MM.1S (cell line): ENCODE measurements at regions not wholly inside any gene's neighbourhood (a gene's known extent, or its start where the extent isn't known, plus 50 kb on each side); places are given as distances from the start of the nearest gene placed in this dataset.

Source experiments
- DNase-seq: peaks from one replicate; pipeline ENCODE4 v3.0.0-alpha.2; 2015
- H2AFZ ChIP-seq: fragments of 300-600 bp; sonication (generic); 2 replicates; pipeline ENCODE4 v1.6.0; 2016; ENCODE audit warnings: antibody characterized with exemption, low read length
- H3F3A ChIP-seq: fragments of 300-600 bp; sonication (generic); 2 replicates; pipeline ENCODE4 v1.6.1; 2016; ENCODE audit warnings: mild to moderate bottlenecking, antibody characterized with exemption, low read length, moderate library complexity, mixed read lengths; ENCODE audit not compliant: insufficient read depth
- H3K27ac ChIP-seq: fragments of 300-600 bp; sonication (generic); 2 replicates; pipeline ENCODE4 v1.5.1; 2016; ENCODE audit warnings: mild to moderate bottlenecking, low read length
- H3K27me3 ChIP-seq: fragments of 300-600 bp; sonication (generic); replicated peaks from 2 replicates; pipeline ENCODE4 v1.6.0; 2016; ENCODE audit warnings: low read length; ENCODE audit not compliant: insufficient read depth
- H3K36me3 ChIP-seq: fragments of 300-600 bp; sonication (generic); replicated peaks from 2 replicates; pipeline ENCODE4 v1.6.1; 2016; ENCODE audit warnings: mild to moderate bottlenecking, low read length, mixed read lengths; ENCODE audit not compliant: insufficient read depth
- H3K4me1 ChIP-seq: fragments of 300-600 bp; sonication (generic); 2 replicates; pipeline ENCODE4 v1.6.1; 2016; ENCODE audit warnings: low read length, mixed read lengths
- H3K4me2 ChIP-seq: fragments of 300-600 bp; sonication (generic); 2 replicates; pipeline ENCODE4 v1.6.0; 2016; ENCODE audit warnings: low read depth, low read length
- H3K4me3 ChIP-seq: fragments of 300-600 bp; sonication (generic); 2 replicates; pipeline ENCODE4 v1.5.1; 2016; ENCODE audit warnings: low read length, mixed read lengths
- H3K79me2 ChIP-seq: fragments of 300-600 bp; sonication (generic); 2 replicates; pipeline ENCODE4 v1.6.1; 2016; ENCODE audit warnings: mixed run types, low read length, mixed read lengths
- H3K9ac ChIP-seq: fragments of 300-600 bp; sonication (generic); 2 replicates; pipeline ENCODE4 v1.6.1; 2016; ENCODE audit warnings: low read length, mixed read lengths
- H3K9me2 ChIP-seq: fragments of 300-600 bp; sonication (generic); replicated peaks from 2 replicates; pipeline ENCODE4 v1.6.1; 2016; ENCODE audit warnings: mild to moderate bottlenecking, low read length, mixed read lengths; ENCODE audit not compliant: insufficient read depth
- H3K9me3 ChIP-seq: fragments of 300-600 bp; sonication (generic); replicated peaks from 2 replicates; pipeline ENCODE4 v1.6.1; 2016; ENCODE audit warnings: mild to moderate bottlenecking, low read length, mixed read lengths; ENCODE audit not compliant: insufficient read depth
- H4K20me1 ChIP-seq: fragments of 300-600 bp; sonication (generic); 2 replicates; pipeline ENCODE4 v1.6.1; 2016; ENCODE audit warnings: mild to moderate bottlenecking, low read length, moderate library complexity, mixed read lengths; ENCODE audit not compliant: insufficient read depth
- CTCF ChIP-seq: fragments of 300-600 bp; sonication (generic); IDR thresholded peaks from 2 replicates; pipeline ENCODE4 v1.5.1; 2016; ENCODE audit warnings: antibody characterized with exemption, low read length, mixed read lengths
- EZH2 ChIP-seq: fragments of 300-600 bp; sonication (generic); optimal IDR thresholded peaks from 2 replicates; pipeline ENCODE3; 2017; ENCODE audit warnings: low read depth, mild to moderate bottlenecking, antibody characterized with exemption, low read length, mixed read lengths
- EZH2phosphoT487 ChIP-seq: fragments of 300-600 bp; sonication (generic); IDR thresholded peaks from 2 replicates; pipeline ENCODE4 v1.6.1; 2018; ENCODE audit warnings: antibody characterized with exemption, low read length

- H3K36me3 ChIP-seq: no peaks in the 10 kb centered on the region
- TF ChIP-seq CTCF (no peak), EZH2phosphoT487 (no peak), EZH2 (no peak)
- no peak overlapping the region for H3K9ac ChIP-seq
- peaks cover 4% of the 10 kb centered on the region; the same call in 1 of the 2 replicates for H3K4me1 ChIP-seq
- no peak overlapping the region for H3K4me3 ChIP-seq
- no peaks in the 10 kb centered on the region for H4K20me1 ChIP-seq
- no peak overlapping the region for H3K27ac ChIP-seq
- H3K9me3 ChIP-seq: no peaks in the 10 kb centered on the region
- H3K79me2 ChIP-seq: no peaks in the 10 kb centered on the region
- no peak overlapping the region for H2AFZ ChIP-seq
- no peaks in the 10 kb centered on the region for H3K27me3 ChIP-seq
- no peaks in the 10 kb centered on the region for H3F3A ChIP-seq
- no peaks in the 10 kb centered on the region for H3K9me2 ChIP-seq
- no peak for DNase-seq
- H3K4me2 ChIP-seq: no peak overlapping the region
Measured at GRCh38 chr5:145682197-145682899, 152.8 kb downstream of the PRELID2 start.

DNA sequence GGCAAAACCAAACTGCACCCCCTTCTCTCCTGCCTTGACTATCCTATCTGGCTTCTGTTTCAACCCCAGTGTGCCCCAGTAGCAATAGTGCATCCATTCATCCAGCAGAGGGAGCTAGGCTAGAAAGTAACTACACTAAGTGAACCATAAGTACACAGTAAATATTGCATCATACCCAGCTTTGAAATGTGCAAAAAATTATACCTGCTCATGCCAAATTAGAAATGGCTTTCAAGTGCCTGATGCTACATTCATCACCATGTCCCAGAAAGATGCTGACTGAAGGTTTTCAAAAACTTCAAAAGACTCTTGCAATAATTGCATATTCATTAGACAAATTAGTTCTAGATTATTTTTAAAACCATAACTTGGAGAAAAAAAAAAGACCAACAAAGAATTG, 153.5 kb downstream of the PRELID2 start:
- Histone ChIP-seq H3K4me1 (peaks cover 4% of the 10 kb centered on the region; the same call in 1 of the 2 replicates), H3K27me3 (no peaks in the 10 kb centered on the region), H3K9me2 (no peaks in the 10 kb centered on the region), H3K9ac (no peak overlapping the region), H3K9me3 (no peaks in the 10 kb centered on the region), H3K4me3 (no peak overlapping the region), H3K36me3 (no peaks in the 10 kb centered on the region), H3K27ac (no peak overlapping the region), H2AFZ (no peak overlapping the region), H3K79me2 (no peaks in the 10 kb centered on the region), H3F3A (no peaks in the 10 kb centered on the region), H4K20me1 (no peaks in the 10 kb centered on the region), H3K4me2 (no peak overlapping the region)
- peak; percentile 68 for DNase-seq
- TF ChIP-seq EZH2 (no peak), EZH2phosphoT487 (no peak), CTCF (peak; percentile 88)

- TF ChIP-seq EZH2phosphoT487: no peak
- TF ChIP-seq EZH2: no peak
- no peak for TF ChIP-seq CTCF
- Histone ChIP-seq H3K4me3 (no peak overlapping the region), H4K20me1 (no peaks in the 10 kb centered on the region), H3K79me2 (no peaks in the 10 kb centered on the region), H3K4me1 (peaks cover 4% of the 10 kb centered on the region; the same call in 1 of the 2 replicates), H3F3A (no peaks in the 10 kb centered on the region), H3K9me2 (no peaks in the 10 kb centered on the region), H3K27me3 (no peaks in the 10 kb centered on the region), H3K27ac (no peak overlapping the region), H2AFZ (no peak overlapping the region), H3K9ac (no peak overlapping the region), H3K36me3 (no peaks in the 10 kb centered on the region), H3K4me2 (no peak overlapping the region), H3K9me3 (no peaks in the 10 kb centered on the region)
- no peak for DNase-seq
Measured at GRCh38 chr5:145681216-145681615, 153.9 kb downstream of the PRELID2 start.
